Panc1 (cell line): ENCODE measurements at regions not wholly inside any gene's neighbourhood (a gene's known extent, or its start where the extent isn't known, plus 50 kb on each side); places are given as distances from the start of the nearest gene placed in this dataset.

ENCODE experiments used
- ATAC-seq: fragments of 200-7000 bp; cut with Tn5 transposase; 2 replicates; pipeline ENCODE4 v1.9.1; 2020; ENCODE audit warnings: mild to moderate bottlenecking, moderate library complexity
- BruUV-seq: library from RNA; stranded (reverse); fragments of 400-500 nt; replicated peaks from 2 replicates; lab custom pipeline; 2021; lab: Mats Ljungman, UMichigan
- CTCF ChIA-PET: fragments of 300-600 bp; sonication (Branson Sonifier 250); formaldehyde crosslinking; loops from one replicate; lab custom pipeline; 2022; ENCODE audit warnings: antibody characterized with exemption; lab: Charles Lee
- POLR2A ChIA-PET: fragments of 300-600 bp; sonication (Branson Sonifier 250); formaldehyde crosslinking; loops from one replicate; lab custom pipeline; 2022; ENCODE audit warnings: antibody characterized with exemption; lab: Charles Lee
- DNase-seq: peaks from one replicate; pipeline ENCODE4 v3.0.0-alpha.2; 2010; ENCODE audit warnings: low read depth, low spot score
- H3K27ac ChIP-seq: 2 replicates; pipeline ENCODE4 v1.5.1; 2011; ENCODE audit warnings: mild to moderate bottlenecking, low read length, inconsistent platforms
- H3K27me3 ChIP-seq: fragments of 200-500 bp; sonication (Bioruptor generic); 2 replicates; pipeline ENCODE4 v1.6.0; 2014; ENCODE audit warnings: low read length, inconsistent platforms; ENCODE audit not compliant: control insufficient read depth, insufficient read depth
- H3K36me3 ChIP-seq: fragments of 200-500 bp; sonication (Bioruptor generic); 2 replicates; pipeline ENCODE4 v1.5.1; 2014; ENCODE audit warnings: inconsistent platforms, mild to moderate bottlenecking, low read length, moderate library complexity; ENCODE audit not compliant: control insufficient read depth, insufficient read depth
- H3K4me1 ChIP-seq: 2 replicates; pipeline ENCODE4 v1.5.1; 2011; ENCODE audit warnings: inconsistent platforms, mild to moderate bottlenecking, low read length, moderate library complexity; ENCODE audit not compliant: control insufficient read depth, insufficient read depth
- H3K4me3 ChIP-seq, 2 experiments: 2 replicates each; pipeline ENCODE4 v1.5.1; 2011 to 2012; ENCODE audit warnings: low read depth in 2 of 2, low read length in 2 of 2, mild to moderate bottlenecking in 2 of 2, inconsistent platforms in 1 of 2, moderate library complexity in 1 of 2
- H3K9me3 ChIP-seq: fragments of 200-500 bp; sonication (Bioruptor generic); 2 replicates; pipeline ENCODE4 v1.5.1; 2014; ENCODE audit warnings: low read depth, mild to moderate bottlenecking, inconsistent platforms, low read length, moderate library complexity; ENCODE audit not compliant: control insufficient read depth, insufficient read depth
- CTCF ChIP-seq: fragments of 450-650 bp; IDR thresholded peaks from 2 replicates; pipeline ENCODE4 v1.5.1; 2017; ENCODE audit warnings: mild to moderate bottlenecking
- POLR2AphosphoS5 ChIP-seq: IDR thresholded peaks from 2 replicates; pipeline ENCODE4 v1.6.1; 2012; ENCODE audit warnings: mild to moderate bottlenecking, low read depth, low read length, moderate library complexity
- SIN3A ChIP-seq: IDR thresholded peaks from 2 replicates; pipeline ENCODE4 v1.6.1; 2012; ENCODE audit warnings: low read depth, mild to moderate bottlenecking, low read length, moderate library complexity, borderline replicate concordance; ENCODE audit not compliant: insufficient read depth
- TCF7L2 ChIP-seq: IDR thresholded peaks from 2 replicates; pipeline ENCODE4 v1.6.1; 2011; ENCODE audit warnings: mild to moderate bottlenecking, low read depth, low read length, inconsistent platforms
- in situ Hi-C: cut with HindIII; loops from 2 replicates; pipeline ENCODE4 v1.10.0; 2016; ENCODE audit warnings: low sequenced_read_pairs, low pct_unique_long_range_greater_than_20kb
- intact Hi-C: fragments of 100-400 bp; cut with micrococcal nuclease; formaldehyde crosslinking; loops from one replicate; pipeline ENCODE4 v1.10.0; 2022; ENCODE audit not compliant: unreplicated experiment
- TF ChIP-seq, protein P1 (sequence below), 2 experiments: IDR thresholded peaks; 2 replicates each; pipeline ENCODE4 v1.6.1; 2011 to 2012; ENCODE audit warnings: low read depth in 2 of 2, control low read depth in 1 of 2, low read length in 1 of 2, mild to moderate bottlenecking in 1 of 2, moderate library complexity in 1 of 2; ENCODE audit not compliant: insufficient read depth in 1 of 2

GRCh38 chr18:78797499-78797898 is 182.1 kb upstream of the SALL3 start:
- ChIA-PET POLR2A (no interaction called here), CTCF (no interaction called here)
- in situ Hi-C loops = no loop called here
- BruUV-seq = no TSS peak
- no peaks in the 10 kb centered on the region for H3K36me3 ChIP-seq
- intact Hi-C loops = no loop called here
- ATAC-seq (no peak), DNase-seq (no peak)
- no peaks in the 10 kb centered on the region for H3K4me1 ChIP-seq
- H3K4me3 ChIP-seq = no peak overlapping the region
- no peak overlapping the region for H3K27ac ChIP-seq
- H3K27me3 ChIP-seq = peaks cover 17% of the 10 kb centered on the region
- H3K9me3 ChIP-seq = no peaks in the 10 kb centered on the region
- TF ChIP-seq POLR2AphosphoS5 (no peak), CTCF (no peak), TCF7L2 (no peak), SIN3A (no peak)
- TF ChIP-seq, protein P1, sequence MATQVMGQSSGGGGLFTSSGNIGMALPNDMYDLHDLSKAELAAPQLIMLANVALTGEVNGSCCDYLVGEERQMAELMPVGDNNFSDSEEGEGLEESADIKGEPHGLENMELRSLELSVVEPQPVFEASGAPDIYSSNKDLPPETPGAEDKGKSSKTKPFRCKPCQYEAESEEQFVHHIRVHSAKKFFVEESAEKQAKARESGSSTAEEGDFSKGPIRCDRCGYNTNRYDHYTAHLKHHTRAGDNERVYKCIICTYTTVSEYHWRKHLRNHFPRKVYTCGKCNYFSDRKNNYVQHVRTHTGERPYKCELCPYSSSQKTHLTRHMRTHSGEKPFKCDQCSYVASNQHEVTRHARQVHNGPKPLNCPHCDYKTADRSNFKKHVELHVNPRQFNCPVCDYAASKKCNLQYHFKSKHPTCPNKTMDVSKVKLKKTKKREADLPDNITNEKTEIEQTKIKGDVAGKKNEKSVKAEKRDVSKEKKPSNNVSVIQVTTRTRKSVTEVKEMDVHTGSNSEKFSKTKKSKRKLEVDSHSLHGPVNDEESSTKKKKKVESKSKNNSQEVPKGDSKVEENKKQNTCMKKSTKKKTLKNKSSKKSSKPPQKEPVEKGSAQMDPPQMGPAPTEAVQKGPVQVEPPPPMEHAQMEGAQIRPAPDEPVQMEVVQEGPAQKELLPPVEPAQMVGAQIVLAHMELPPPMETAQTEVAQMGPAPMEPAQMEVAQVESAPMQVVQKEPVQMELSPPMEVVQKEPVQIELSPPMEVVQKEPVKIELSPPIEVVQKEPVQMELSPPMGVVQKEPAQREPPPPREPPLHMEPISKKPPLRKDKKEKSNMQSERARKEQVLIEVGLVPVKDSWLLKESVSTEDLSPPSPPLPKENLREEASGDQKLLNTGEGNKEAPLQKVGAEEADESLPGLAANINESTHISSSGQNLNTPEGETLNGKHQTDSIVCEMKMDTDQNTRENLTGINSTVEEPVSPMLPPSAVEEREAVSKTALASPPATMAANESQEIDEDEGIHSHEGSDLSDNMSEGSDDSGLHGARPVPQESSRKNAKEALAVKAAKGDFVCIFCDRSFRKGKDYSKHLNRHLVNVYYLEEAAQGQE (IDR thresholded peaks at IDR 0.05; ENCODE audit: insufficient read depth in 1 of 2, low read depth in 2 of 2, low read length in 1 of 2) = no peak

DNA sequence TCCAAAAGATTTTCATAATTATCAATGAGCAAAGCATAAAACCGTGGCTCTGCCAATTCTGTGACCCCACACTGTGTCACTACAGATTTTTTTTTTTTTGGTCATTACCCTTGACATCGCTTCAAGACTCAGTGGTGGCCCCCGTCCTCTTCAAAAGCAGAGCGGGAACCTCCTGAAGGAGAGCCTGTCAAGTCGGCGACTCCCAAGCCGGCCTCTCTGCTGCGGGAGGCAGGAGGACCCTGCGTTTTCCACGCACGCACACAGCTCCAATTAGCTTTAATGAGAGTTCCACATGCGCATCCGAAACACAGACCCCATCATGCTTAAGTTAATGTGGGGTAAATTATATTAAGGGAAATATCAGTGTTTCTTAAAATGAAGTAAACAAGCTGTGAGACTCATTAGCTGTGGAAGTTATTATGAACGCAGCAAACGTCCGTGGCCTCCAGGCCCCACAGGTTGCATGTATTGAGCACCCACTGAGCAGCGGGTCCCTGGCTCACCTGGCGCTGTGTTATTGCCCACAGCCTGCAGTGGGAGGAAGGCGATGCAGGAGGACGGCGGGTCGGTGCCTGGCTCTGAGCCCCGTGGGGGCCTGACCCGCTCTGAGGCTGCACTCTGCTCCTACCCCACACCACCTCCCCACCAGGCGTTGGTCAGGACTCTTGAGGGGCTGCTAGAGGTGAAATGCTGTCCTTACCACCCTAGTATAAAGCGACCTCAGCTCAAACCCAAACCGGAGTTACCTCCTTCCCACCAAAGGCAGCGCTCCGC is 181.0 kb upstream of the SALL3 start:
- Histone ChIP-seq H3K27ac (no peak overlapping the region), H3K36me3 (no peaks in the 10 kb centered on the region), H3K9me3 (no peaks in the 10 kb centered on the region), H3K4me1 (no peaks in the 10 kb centered on the region), H3K4me3 (no peak overlapping the region), H3K27me3 (peaks cover 17% of the 10 kb centered on the region)
- ATAC-seq = no peak
- CTCF ChIA-PET = no interaction called here
- no peak for DNase-seq
- TF ChIP-seq POLR2AphosphoS5 (no peak), TCF7L2 (no peak), SIN3A (no peak), CTCF (no peak)
- TF ChIP-seq, protein P1 (IDR thresholded peaks at IDR 0.05; ENCODE audit: insufficient read depth in 1 of 2, low read depth in 2 of 2, low read length in 1 of 2) = no peak
- POLR2A ChIA-PET = no interaction called here
- intact Hi-C loops = no loop called here
- in situ Hi-C loops = no loop called here
- no TSS peak for BruUV-seq
